HG02943 (cell line): ENCODE measurements at regions not wholly inside any gene's neighbourhood (a gene's known extent, or its start where the extent isn't known, plus 50 kb on each side); places are given as distances from the start of the nearest gene placed in this dataset.
"Not testable (repeated sequence)": the region's sequence is repeated elsewhere in the genome, so short reads cannot be mapped to it uniquely, and the experiment has no call there.

Experiments
- ATAC-seq: cut with Tn5 transposase; IDR thresholded peaks from one replicate; pipeline ENCODE4 v1.9.1; 2021; ENCODE audit warnings: mild to moderate bottlenecking, low read depth, moderate library complexity; ENCODE audit not compliant: unreplicated experiment

DNA sequence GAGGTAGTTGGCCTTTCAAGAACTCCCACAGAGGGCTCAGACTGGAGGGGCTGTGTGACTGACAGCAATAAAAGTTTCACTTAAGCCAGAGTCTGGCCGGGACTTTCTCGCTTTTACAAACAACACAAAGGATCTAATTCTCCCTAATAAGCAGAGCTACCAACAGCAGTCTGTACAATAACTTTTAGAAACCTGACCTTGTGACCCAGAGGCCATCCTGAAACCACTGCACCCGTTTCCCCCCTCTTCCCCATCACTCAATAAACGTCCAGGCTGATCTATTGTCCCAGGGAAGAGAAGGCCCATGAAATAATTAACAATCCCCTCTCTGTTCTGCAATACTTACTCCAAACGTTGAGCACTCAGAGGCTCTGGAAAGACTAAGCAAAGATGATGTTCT lies 442.4 kb downstream of the ZIC3 start:
- ATAC-seq = no peak

DNA sequence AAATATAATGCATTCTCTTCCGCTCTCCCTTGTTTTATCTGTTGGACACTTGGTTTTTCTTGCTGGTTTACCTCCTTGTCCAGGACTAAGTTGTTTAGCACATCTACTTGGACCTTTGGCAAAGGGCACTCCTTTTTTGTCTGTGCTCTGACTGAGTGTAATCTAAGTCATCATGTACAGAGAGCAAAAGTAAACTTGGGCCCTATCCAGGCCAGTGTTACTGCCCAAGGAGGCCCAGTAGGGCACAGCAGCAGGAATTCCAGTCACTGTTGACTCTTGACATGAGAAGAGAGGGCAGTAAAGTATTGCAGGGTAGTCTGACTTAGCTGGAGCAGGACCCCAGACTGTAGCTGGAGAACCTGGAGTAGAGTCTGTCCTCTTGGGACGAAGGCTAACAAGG lies 445.5 kb downstream of the ZIC3 start:
- ATAC-seq = no peak

DNA sequence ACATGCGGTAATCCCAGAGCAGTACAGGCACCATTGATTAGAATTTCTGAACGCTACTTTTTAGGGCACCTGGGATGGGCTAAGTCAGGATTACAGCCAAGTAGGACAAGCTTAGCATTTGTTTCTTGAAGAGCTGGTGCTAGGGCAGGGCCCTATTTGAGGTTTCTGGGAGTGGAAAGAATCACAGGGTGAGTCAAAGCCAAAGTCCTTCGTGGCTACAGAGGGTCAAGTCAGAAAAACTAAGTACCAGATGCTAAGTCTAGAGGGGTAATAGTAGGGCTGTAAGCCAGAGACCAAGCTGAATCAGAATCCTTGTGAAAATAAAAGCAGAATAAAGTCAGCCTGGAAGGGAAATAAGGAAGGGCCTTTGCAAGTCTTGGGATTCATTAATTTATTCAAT lies 448.6 kb downstream of the ZIC3 start:
- no peak for ATAC-seq

DNA sequence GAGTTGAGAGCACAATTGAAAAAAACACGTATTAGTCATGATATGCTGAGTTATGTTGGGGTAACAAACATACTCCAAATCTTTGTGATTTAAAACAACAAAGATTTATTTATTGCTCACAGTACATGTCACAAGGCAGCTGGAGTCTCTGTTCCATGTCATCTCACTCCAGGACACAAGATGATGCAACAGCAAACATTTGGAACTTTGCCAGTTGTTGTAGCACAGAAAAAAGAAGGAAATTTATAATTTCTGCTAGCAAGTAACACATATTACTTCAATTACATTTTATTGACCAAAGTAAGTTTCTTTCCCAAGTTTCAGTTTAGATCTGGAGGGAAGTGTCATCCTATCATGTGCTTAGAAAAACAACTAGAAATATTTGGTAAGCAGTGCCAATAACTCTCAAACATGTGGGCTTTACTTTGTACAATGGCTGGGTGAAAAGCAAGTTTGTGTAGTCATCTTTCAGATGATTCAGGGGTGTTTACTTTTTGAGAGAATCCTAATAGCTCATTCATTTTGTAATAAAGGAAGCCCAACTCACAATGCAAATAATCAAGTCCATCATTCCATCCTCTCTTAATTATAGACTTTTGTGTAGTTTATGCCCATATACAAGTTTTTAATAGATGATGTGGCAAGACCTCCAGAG lies 452.3 kb downstream of the ZIC3 start:
- no peak for ATAC-seq

DNA sequence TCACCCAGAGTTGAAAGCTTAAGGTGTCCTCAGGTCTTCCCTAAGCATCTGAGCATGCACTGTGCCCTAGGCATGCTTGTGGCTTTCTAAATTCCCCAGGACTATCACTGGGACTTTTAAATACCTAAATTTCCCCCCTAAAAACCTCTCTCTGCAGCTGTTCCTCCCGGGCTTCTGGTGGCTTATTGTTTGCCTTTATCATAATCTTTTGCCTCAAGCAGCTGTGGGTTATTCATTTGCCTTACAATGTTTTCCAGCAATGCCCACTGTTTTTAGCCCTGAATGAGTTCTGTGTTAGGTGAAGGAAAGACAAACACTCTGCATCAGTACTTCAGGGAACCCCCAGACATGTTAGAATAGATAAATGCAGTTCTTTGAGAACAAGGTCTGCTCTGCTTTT lies 455.0 kb downstream of the ZIC3 start:
- ATAC-seq = no peak

DNA sequence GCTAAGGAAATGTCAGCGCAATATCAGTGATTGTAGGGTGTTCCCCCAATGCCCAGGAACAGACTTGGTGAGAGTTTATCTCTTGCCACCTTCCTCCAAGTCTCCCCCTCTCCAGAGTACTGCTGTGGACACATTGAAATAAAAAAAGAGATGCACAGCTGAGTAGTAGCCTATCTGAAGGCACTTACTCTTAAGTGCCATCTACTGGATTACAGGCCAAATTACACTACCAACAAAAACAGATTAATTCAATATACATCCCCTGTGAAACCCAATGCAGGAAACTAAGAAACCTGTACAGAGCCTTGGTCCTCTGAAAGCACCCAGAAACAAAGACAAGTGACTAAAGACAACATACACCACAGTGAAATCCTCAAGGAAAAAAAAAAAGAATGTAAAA lies 460.3 kb downstream of the ZIC3 start:
- peak; percentile 51 for ATAC-seq

DNA sequence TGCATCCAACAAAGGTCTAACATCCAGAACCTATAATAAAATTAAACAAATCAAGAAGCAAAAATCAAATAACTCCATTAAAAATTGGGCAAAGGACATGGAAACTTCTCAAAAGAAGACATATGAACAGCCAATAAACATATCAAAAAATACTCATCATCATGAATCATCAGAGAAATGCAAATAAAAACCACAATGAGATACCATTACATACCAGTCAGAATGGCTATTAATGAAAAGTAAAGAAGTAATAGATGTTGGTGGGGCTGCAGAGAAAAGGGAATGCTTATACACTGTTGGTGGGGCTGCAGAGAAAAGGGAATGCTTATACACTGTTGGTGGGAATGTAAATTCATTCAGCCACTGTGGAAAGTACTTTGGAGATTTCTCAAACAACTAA lies 465.8 kb downstream of the ZIC3 start:
- no peak for ATAC-seq

DNA sequence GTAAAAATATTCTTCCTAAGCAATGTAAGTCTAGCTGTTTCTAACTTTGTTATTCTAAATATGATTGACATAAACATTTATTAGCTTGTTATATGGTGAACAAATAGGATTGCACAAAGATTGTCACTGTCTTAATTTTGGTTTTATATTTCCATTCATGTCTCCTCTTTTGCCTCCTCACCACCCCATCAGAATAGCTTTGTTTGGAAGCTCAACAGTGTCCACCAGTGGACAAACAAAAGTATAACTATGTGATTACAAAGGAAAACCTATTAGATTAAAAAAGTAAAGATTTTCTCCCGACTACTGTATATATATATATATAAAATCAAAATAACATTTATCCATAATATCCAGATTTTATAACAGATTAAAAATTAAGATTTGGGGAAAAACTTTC lies 468.2 kb downstream of the ZIC3 start:
- no peak for ATAC-seq

DNA sequence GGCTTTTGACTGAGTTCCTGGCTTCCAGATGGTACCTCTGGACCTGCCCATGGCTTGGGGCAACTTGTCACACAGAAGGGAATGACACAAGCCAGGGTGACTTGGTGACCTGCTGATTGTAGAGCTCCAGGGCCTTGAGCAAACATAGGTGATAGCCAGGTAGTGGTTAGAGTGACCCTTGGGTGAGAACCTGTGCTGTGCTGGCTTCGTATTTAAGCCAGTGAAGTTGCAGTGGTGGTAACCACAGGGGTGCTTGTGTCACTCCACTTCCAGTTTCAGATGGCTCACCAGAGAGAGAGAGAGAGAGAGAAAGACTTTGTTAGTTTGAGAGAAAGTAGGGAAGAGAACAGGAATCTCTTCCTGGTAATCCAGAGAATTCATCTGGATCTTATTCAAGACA lies 471.6 kb downstream of the ZIC3 start:
- no peak for ATAC-seq

DNA sequence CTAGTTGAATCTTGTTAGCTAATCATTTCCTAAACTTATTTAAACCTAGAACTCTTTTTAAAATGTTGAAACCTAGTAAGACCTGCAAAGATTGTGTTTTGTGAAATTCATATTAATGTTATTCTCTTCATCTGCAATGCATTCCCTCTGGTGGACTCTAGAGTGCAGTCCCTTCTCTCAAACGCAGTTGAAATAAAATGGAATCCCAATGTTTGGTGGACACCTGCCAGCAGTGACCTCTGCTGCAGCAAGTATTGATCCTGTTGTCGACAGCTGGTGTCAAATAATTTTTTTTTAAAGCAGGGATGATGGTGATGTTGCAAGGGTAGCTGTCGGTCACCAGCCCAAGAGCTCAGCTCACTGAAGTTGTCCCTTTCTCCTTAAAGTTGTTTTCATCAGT lies 492.0 kb downstream of the ZIC3 start:
- no peak for ATAC-seq

DNA sequence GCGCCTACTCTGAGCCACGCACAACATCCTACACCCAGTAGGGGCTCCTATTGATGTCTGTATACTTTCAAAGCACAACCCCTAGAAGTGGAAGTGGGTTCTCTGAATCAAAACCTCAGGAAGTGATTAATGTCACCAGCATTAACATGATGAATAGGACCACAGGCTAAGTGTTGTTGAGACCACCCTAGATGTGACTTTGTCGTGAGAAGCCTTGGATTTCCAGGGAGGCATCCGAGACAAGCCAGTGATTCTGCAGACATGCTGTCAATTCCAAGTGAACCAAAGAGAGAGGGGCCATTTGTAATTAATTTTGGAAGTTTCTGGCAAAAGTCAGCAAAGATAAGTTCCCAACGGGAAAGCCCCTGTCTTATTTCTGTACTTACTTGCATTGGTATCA lies 493.0 kb downstream of the ZIC3 start:
- no peak for ATAC-seq

DNA sequence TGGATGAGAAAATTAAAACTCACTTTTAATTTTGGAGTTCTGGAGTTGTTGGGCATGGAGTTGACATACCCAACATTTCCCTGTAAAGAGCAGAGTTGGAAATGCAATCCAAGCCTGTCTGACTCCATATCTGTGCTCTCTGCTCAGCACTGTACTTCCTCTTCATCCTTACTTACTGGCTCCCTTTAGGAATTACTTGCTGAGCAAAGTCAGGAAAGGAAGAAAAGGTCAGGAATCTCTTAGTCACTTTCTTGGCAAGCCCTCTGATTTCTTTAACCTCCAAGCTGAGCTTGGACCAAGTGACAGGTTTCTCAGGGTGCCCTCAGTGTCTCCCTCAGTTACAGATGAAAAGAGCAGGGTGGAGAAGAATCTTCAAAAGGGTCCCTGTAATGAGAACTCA lies 501.5 kb downstream of the ZIC3 start:
- no peak for ATAC-seq

DNA sequence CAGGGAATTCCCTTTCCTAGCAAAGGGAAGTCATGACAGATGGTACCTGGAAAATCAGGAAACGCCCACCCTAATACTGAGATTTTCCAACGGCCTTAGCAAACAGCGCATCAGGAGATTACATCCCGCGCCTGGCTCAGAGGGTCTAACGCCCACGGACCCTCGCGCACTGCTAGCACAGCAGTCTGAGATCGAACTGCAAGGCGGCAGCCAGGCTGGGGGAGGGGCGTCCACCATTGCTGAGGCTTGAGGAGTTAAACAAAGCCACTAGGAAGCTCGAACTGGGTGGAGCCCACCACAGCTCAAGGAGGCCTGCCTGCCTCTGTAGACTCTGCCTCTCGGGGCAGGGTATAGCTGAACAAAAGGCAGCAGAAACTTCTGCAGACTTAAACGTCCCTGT lies 507.7 kb downstream of the ZIC3 start:
- ATAC-seq = no peak

DNA sequence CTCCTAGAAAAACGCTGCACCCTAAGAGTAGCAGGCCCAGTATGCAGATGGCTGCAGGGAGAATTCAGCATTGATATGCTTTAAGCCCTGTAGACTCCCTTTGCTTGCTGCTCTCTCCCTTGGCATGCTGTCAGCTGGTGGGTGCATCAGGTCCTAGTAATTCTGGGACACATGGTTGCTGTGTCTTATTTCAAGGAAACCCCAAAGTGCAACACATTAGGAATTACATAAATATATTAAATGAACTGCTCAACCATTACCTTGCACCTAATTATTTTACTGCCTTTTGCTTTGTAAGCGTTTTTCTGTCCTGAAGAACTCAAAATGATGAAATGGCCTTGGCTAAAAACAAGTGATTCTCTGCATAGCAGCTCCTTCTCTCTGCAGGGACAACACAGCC lies 516.3 kb downstream of the ZIC3 start:
- no peak for ATAC-seq

DNA sequence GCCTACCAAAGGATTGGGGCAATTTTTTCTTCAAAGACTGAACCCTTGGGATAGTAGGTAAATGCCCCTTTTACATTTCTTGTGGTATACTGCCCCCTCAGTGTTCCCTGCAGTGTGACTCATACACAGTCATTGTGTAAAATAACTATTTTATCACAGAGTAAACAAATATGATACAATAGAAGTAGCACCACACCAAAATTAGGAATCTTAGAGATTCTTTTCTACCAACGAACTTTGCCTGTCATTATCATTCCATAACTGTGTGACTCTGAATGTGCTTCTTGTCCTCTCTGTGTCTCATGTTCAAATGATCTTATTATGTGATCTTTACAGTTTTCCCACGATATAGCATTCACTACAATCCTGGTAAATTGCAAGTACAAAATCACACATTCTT lies 517.0 kb downstream of the ZIC3 start:
- ATAC-seq = no peak

DNA sequence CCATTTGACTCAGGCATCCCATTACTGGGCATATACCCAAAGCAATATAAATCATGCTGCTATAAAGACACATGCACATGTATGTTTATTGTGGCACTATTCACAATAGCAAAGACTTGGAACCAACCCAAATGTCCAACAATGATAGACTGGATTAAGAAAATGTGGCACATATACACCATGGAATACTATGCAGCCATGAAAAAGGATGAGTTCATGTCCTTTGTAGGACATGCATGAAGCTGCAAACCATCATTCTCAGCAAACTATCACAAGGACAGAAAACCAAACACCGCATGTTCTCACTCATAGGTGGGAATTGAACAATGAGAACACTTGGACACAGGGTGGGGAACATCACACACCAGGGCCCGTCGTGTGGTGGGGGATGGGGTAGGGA lies 545.0 kb downstream of the ZIC3 start:
- ATAC-seq = not testable (repeated sequence)

DNA sequence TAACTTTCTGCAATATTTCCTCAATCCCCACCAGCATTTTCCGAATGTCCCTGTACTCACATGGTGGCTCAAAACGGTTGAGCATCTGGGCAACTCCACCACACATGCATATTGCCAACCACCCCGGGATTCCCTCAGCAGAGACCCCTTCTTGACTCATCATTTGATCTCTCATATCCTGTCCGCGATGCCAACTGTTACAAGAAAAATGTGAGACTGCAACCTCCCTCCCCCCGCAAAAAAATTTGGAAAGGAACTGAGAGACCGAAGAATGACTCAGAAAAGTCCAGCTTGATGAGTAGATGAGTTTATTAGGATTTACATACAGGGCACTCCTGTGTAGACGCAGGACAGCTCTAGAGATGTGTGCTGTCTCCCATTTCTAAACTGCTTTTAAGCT lies 561.4 kb downstream of the ZIC3 start:
- ATAC-seq = no peak

DNA sequence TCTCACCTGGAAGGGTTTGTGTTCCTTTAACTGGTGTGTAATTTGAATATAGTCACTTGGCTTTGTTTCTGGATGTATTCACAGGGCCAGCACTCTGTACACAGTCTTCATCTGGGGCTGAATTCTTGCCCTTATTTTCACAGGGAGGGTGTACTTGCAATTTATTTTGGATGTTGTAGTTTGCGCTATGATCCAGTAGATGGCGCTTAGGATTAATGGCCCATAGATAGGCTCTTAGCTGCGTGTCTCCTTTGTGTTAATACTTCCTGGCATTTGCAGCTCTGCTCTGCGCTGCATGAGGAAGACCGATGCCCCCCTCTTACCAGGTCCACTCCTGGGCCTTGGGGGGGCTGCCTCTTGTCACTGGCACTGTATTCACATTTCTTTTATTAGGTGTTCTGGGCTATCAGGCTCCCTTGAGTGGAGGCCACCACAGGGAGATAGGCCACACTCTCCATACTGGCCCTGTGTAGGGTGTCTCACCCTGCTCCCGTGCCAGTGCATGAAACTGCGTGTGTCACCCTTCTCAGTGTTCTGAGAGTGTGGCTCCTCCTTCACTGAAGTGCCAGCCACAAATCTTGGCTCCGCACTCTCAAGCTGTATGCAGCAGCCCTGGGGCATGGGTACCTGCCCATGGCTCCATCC lies 562.2 kb downstream of the ZIC3 start:
- peak; percentile 87 for ATAC-seq

DNA sequence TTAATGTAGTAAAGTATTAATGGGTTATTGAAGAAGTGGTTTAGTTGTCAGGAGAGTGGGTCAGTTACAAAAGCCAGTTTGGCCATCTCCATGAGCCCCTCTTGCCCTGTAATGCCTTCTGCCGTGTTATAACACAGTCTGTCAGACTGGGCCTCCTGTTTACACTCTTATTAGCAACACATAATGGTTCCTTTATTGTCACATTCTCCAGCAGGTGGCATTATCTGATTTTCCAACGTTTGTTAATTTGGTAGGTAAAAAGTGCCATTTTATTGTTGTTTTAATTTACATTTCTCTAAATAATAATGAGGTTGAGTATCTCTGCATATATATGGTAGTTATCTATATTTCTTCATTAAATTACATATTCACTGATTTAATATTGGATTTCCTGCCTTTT lies 560.8 kb downstream of the FGF13 start:
- ATAC-seq = no peak

DNA sequence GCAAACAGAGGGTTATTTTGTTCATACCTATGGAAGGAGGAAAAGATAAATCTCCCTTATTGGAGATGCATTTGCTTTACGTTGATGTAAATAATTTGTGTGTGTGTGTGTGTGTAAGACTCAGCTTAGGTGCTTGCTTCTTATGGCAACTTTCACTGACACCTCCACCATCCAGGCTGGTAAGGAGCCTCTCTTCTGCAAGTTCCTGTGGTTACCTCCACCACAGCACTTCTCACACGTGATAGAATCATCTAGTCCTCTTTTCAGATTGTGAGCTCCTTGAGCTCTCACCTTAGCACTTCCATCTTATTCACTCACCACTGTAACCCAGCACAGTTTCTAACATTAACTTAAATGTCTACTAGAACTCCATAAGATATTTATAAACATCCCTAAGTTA lies 553.7 kb downstream of the FGF13 start:
- ATAC-seq = no peak

DNA sequence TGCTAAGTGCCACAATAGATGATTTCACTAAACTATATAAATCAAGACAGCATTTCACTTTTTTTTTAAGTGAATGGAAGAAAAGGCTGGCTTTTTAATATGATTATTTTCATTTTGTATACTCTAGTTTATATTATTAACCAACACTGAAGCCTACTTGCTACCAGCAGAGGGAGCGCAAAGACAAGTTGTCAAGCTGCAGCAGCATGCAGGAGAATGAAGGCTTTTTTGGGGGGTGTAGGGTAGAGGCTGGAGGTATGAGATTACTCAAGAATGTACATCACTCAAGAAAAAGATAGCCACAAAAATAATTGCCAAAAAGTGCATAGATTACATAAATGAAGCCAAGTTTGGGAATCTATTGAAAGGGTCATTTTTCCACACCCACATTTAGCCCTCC lies 519.5 kb downstream of the FGF13 start:
- no peak for ATAC-seq

DNA sequence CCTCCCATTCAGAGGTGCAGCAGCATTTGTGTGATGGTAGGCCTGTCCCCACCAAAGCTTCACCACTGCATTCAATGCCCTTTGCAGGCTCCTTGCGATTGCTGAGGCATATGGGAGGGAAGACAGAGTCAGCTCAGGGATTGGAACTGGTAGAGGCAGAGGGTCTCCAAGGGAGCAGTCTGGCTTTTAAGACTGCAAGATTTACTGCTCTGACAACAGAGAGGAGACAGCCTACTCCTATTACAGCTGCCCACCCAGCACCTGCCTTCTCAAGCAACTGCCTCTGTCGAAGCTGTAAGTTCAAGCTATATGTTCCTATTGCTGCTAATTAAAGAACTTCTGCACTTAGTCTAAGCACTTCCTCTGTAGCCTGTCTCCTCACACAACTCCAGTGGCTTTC lies 481.8 kb downstream of the FGF13 start:
- no peak for ATAC-seq

DNA sequence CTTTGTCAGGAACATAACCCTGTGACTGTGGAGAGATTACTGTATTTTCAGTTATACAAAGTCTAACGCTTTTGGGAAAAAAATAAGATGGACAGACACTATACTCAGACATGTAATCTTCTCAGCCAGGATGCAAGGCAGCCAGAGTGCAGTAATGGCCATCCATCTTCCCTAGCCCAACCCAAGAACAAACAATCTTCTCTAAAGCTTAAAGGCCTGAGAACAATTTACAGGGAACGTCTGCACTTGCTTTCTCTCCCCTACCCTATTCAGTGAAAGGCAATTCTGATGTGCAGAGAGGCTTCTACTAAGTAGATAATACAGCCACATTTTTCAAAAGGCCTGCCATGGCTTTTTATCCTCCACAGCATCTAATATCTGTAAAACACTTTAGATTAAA lies 471.3 kb downstream of the FGF13 start:
- ATAC-seq = no peak
